ENCODE measurements at regions not wholly inside any gene's neighbourhood (a gene's known extent, or its start where the extent isn't known, plus 50 kb on each side); places are given as distances from the start of the nearest gene placed in this dataset.
"Not testable (repeated sequence)": the region's sequence is repeated elsewhere in the genome, so short reads cannot be mapped to it uniquely, and the experiment has no call there.

- DNase-seq: no peak
Observed at GRCh38 chr2:184336688-184337087, 261.6 kb upstream of the ZNF804A start.

GRCh38 chr2:184338771-184339170 is 259.6 kb upstream of the ZNF804A start:
- no peak for DNase-seq

- no peak for DNase-seq
Observed at GRCh38 chr2:184339966-184340365, 258.4 kb upstream of the ZNF804A start.

GRCh38 chr2:184346338-184346862 is 251.9 kb upstream of the ZNF804A start:
- no peak for DNase-seq

GRCh38 chr2:184351126-184351525 is 247.2 kb upstream of the ZNF804A start:
- no peak for DNase-seq

- no peak for DNase-seq
Observed at GRCh38 chr2:184357033-184357432, 241.3 kb upstream of the ZNF804A start.

- DNase-seq: no peak
Observed at GRCh38 chr2:184359379-184359778, 238.9 kb upstream of the ZNF804A start.

- DNase-seq: no peak
Observed at GRCh38 chr2:184363213-184363612, 235.1 kb upstream of the ZNF804A start.

- DNase-seq: no peak
Observed at GRCh38 chr2:184367211-184367610, 231.1 kb upstream of the ZNF804A start.

- DNase-seq: no peak
Observed at GRCh38 chr2:184369307-184369706, 229.0 kb upstream of the ZNF804A start.

GRCh38 chr2:184370954-184371353 is 227.4 kb upstream of the ZNF804A start:
- no peak for DNase-seq

GRCh38 chr2:184371641-184372040 is 226.7 kb upstream of the ZNF804A start:
- no peak for DNase-seq

GRCh38 chr2:184372484-184372883 is 225.8 kb upstream of the ZNF804A start:
- DNase-seq: no peak

GRCh38 chr2:184394642-184395041 is 203.7 kb upstream of the ZNF804A start:
- DNase-seq: no peak

- no peak for DNase-seq
Observed at GRCh38 chr2:184402381-184402780, 195.9 kb upstream of the ZNF804A start.

- not testable (repeated sequence) for DNase-seq
Observed at GRCh38 chr2:184407041-184407630, 191.2 kb upstream of the ZNF804A start.

- DNase-seq: no peak
Observed at GRCh38 chr2:184410160-184410559, 188.2 kb upstream of the ZNF804A start.

GRCh38 chr2:184413221-184413620 is 185.1 kb upstream of the ZNF804A start:
- DNase-seq: peak; percentile 20

- peak; percentile 28 for DNase-seq
Observed at GRCh38 chr2:184413671-184414229, 184.6 kb upstream of the ZNF804A start.

GRCh38 chr2:184416146-184416913 is 182.0 kb upstream of the ZNF804A start:
- no peak for DNase-seq

- no peak for DNase-seq
Observed at GRCh38 chr2:184419744-184420143, 178.6 kb upstream of the ZNF804A start.

GRCh38 chr2:184421456-184421855 is 176.9 kb upstream of the ZNF804A start:
- not testable (repeated sequence) for DNase-seq

- no peak for DNase-seq
Observed at GRCh38 chr2:184425083-184425482, 173.2 kb upstream of the ZNF804A start.

Data from muscle of arm (tissue), 1 donor.